ENCODE measurements at regions not wholly inside any gene's neighbourhood (a gene's known extent, or its start where the extent isn't known, plus 50 kb on each side); places are given as distances from the start of the nearest gene placed in this dataset.

DNA sequence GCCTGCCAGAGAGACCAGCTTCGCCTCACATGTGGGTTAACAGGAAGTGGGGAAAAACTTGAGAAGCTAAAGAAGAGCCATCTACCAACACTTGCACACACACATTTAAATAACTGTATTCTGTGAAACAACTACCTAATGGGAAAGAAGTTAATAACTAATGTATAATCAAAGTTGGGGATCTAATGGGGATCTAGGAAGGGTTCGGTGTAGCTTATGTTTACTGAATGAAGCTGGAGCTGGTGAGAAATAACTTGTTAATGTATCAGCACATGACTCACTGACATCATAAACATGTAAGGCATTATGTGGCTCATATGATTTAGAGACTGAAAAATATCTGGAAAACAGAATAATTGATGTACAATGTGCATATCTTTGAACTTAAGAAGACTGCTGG lies 421.3 kb upstream of the NXPH2 start:
- Histone ChIP-seq H3F3A (ENCODE audit: insufficient read depth) (no peaks in the 10 kb centered on the region), H3K4me2 (ENCODE audit: low read depth, low read length, poor library complexity, severe bottlenecking) (no peak overlapping the region), H2AFZ (ENCODE audit: low read depth, low read length, severe bottlenecking) (no peak overlapping the region), H3K79me2 (ENCODE audit: insufficient read depth, low read length) (no peaks in the 10 kb centered on the region), H3K4me3 (ENCODE audit: insufficient read depth, low read length, poor library complexity, severe bottlenecking) (no peak overlapping the region), H3K9ac (ENCODE audit: low read length) (no peak overlapping the region), H4K20me1 (ENCODE audit: low read depth, low read length) (no peaks in the 10 kb centered on the region), H3K27ac (ENCODE audit: low read depth, low read length) (no peak overlapping the region), H3K9me3 (ENCODE audit: insufficient read depth, low read length) (no peaks in the 10 kb centered on the region), H3K27me3 (ENCODE audit: low read length) (no peaks in the 10 kb centered on the region), H3K9me2 (replicated peaks; ENCODE audit: insufficient read depth, low read length) (no peaks in the 10 kb centered on the region), H3K36me3 (ENCODE audit: low read length) (no peaks in the 10 kb centered on the region)
- TF ChIP-seq, protein P1, sequence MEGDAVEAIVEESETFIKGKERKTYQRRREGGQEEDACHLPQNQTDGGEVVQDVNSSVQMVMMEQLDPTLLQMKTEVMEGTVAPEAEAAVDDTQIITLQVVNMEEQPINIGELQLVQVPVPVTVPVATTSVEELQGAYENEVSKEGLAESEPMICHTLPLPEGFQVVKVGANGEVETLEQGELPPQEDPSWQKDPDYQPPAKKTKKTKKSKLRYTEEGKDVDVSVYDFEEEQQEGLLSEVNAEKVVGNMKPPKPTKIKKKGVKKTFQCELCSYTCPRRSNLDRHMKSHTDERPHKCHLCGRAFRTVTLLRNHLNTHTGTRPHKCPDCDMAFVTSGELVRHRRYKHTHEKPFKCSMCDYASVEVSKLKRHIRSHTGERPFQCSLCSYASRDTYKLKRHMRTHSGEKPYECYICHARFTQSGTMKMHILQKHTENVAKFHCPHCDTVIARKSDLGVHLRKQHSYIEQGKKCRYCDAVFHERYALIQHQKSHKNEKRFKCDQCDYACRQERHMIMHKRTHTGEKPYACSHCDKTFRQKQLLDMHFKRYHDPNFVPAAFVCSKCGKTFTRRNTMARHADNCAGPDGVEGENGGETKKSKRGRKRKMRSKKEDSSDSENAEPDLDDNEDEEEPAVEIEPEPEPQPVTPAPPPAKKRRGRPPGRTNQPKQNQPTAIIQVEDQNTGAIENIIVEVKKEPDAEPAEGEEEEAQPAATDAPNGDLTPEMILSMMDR (IDR thresholded peaks at IDR 0.05; ENCODE audit: insufficient read depth, low read length, poor library complexity, severe bottlenecking): no peak
- TF ChIP-seq EZH2phosphoT487 (conservative IDR thresholded peaks at IDR 0.05; ENCODE audit: low read length): no peak

DNA sequence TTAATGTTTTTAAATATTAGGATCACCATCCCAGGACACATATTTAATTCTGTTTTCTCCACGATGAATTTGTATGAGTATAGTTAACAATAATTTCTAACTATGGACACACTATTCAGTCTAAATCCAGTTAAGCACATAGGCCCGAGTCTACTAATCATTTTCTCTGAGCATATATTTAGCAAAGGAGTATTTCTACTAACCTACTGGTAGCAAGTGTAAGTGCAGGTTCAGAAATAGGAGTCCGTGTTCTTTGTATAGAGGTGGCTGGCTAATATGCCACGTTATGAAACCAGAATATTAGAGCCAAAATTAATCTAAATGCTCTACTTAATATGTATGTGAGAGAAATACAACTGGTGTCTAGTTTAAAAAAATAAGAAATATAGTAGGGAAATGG lies 416.6 kb upstream of the NXPH2 start:
- H2AFZ ChIP-seq (ENCODE audit: low read depth, low read length, severe bottlenecking): no peak overlapping the region
- H3K79me2 ChIP-seq (ENCODE audit: insufficient read depth, low read length): no peaks in the 10 kb centered on the region
- H4K20me1 ChIP-seq (ENCODE audit: low read depth, low read length): no peaks in the 10 kb centered on the region
- H3F3A ChIP-seq (ENCODE audit: insufficient read depth): no peaks in the 10 kb centered on the region
- no peaks in the 10 kb centered on the region for H3K36me3 ChIP-seq (ENCODE audit: low read length)
- TF ChIP-seq, protein P1 (IDR thresholded peaks at IDR 0.05; ENCODE audit: insufficient read depth, low read length, poor library complexity, severe bottlenecking): no peak
- TF ChIP-seq EZH2phosphoT487 (conservative IDR thresholded peaks at IDR 0.05; ENCODE audit: low read length): no peak
- no peak overlapping the region for H3K4me3 ChIP-seq (ENCODE audit: insufficient read depth, low read length, poor library complexity, severe bottlenecking)
- no peaks in the 10 kb centered on the region for H3K9me2 ChIP-seq (replicated peaks; ENCODE audit: insufficient read depth, low read length)
- H3K27ac ChIP-seq (ENCODE audit: low read depth, low read length): no peak overlapping the region
- H3K9ac ChIP-seq (ENCODE audit: low read length): no peak overlapping the region
- H3K27me3 ChIP-seq (ENCODE audit: low read length): no peaks in the 10 kb centered on the region
- H3K4me2 ChIP-seq (ENCODE audit: low read depth, low read length, poor library complexity, severe bottlenecking): no peak overlapping the region
- H3K9me3 ChIP-seq (ENCODE audit: insufficient read depth, low read length): no peaks in the 10 kb centered on the region

DNA sequence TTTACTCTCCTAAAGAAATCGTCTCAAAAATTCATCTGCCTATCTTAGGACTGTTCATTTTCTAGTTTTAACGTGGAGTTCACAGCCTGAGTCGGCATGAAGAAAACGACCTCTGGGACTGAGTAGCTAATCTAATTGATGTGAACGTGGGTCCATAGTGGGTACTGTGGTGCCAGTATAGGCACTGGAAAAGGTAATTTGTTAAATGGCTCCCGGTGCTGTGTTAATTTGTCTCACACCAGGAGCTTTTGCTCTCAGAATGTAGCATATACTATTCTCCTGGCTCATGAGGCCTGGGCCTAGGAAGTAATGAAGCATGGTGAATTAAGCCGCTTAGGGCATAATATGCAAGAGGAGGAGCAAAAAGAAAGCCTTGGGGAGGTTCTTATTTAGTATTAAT lies 414.4 kb upstream of the NXPH2 start:
- no peak overlapping the region for H3K4me2 ChIP-seq (ENCODE audit: low read depth, low read length, poor library complexity, severe bottlenecking)
- no peaks in the 10 kb centered on the region for H3K27me3 ChIP-seq (ENCODE audit: low read length)
- H3K36me3 ChIP-seq (ENCODE audit: low read length): no peaks in the 10 kb centered on the region
- no peak overlapping the region for H3K4me3 ChIP-seq (ENCODE audit: insufficient read depth, low read length, poor library complexity, severe bottlenecking)
- H2AFZ ChIP-seq (ENCODE audit: low read depth, low read length, severe bottlenecking): no peak overlapping the region
- no peaks in the 10 kb centered on the region for H3K79me2 ChIP-seq (ENCODE audit: insufficient read depth, low read length)
- H3K9ac ChIP-seq (ENCODE audit: low read length): no peak overlapping the region
- H3F3A ChIP-seq (ENCODE audit: insufficient read depth): no peaks in the 10 kb centered on the region
- no peaks in the 10 kb centered on the region for H3K9me2 ChIP-seq (replicated peaks; ENCODE audit: insufficient read depth, low read length)
- H3K9me3 ChIP-seq (ENCODE audit: insufficient read depth, low read length): no peaks in the 10 kb centered on the region
- H3K27ac ChIP-seq (ENCODE audit: low read depth, low read length): no peak overlapping the region
- TF ChIP-seq, protein P1 (IDR thresholded peaks at IDR 0.05; ENCODE audit: insufficient read depth, low read length, poor library complexity, severe bottlenecking): no peak
- TF ChIP-seq EZH2phosphoT487 (conservative IDR thresholded peaks at IDR 0.05; ENCODE audit: low read length): no peak
- H4K20me1 ChIP-seq (ENCODE audit: low read depth, low read length): no peaks in the 10 kb centered on the region

DNA sequence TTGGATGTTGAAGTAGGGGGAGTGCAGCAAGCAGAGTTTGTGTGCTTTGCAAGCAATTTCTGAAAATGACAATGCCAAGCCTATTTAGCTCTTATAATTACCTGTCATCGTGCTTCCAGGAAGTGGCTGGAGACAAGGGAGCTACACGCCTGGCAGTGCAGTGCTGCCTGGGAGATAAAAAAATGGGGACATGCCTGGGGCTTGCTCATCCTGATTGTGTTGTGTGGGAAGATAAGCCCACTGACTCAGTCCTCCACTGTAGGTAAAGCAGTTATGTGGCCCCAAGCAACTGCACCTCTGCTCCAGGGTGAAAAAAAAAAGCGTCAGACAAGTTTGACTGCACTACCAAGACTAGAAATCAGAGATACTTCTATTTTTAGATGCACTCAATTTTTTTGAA lies 396.9 kb upstream of the NXPH2 start:
- H3K27ac ChIP-seq (ENCODE audit: low read depth, low read length): no peak overlapping the region
- H3K9me2 ChIP-seq (replicated peaks; ENCODE audit: insufficient read depth, low read length): no peaks in the 10 kb centered on the region
- H3K79me2 ChIP-seq (ENCODE audit: insufficient read depth, low read length): no peaks in the 10 kb centered on the region
- no peaks in the 10 kb centered on the region for H3K27me3 ChIP-seq (ENCODE audit: low read length)
- no peaks in the 10 kb centered on the region for H3F3A ChIP-seq (ENCODE audit: insufficient read depth)
- no peak overlapping the region for H2AFZ ChIP-seq (ENCODE audit: low read depth, low read length, severe bottlenecking)
- H4K20me1 ChIP-seq (ENCODE audit: low read depth, low read length): no peaks in the 10 kb centered on the region
- H3K9me3 ChIP-seq (ENCODE audit: insufficient read depth, low read length): no peaks in the 10 kb centered on the region
- H3K36me3 ChIP-seq (ENCODE audit: low read length): no peaks in the 10 kb centered on the region
- H3K4me2 ChIP-seq (ENCODE audit: low read depth, low read length, poor library complexity, severe bottlenecking): no peak overlapping the region
- no peak for TF ChIP-seq EZH2phosphoT487 (conservative IDR thresholded peaks at IDR 0.05; ENCODE audit: low read length)
- TF ChIP-seq, protein P1 (IDR thresholded peaks at IDR 0.05; ENCODE audit: insufficient read depth, low read length, poor library complexity, severe bottlenecking): no peak
- H3K9ac ChIP-seq (ENCODE audit: low read length): no peak overlapping the region
- H3K4me3 ChIP-seq (ENCODE audit: insufficient read depth, low read length, poor library complexity, severe bottlenecking): no peak overlapping the region
